Right forelimb (tissue), 1 donor: ENCODE measurements at regions not wholly inside any gene's neighbourhood (a gene's known extent, or its start where the extent isn't known, plus 50 kb on each side); places are given as distances from the start of the nearest gene placed in this dataset.
"Not testable (repeated sequence)": the region's sequence is repeated elsewhere in the genome, so short reads cannot be mapped to it uniquely, and the experiment has no call there.

ENCODE experiments used
- DNase-seq: peaks from one replicate; pipeline ENCODE4 v3.0.0-alpha.2; 2018

DNA sequence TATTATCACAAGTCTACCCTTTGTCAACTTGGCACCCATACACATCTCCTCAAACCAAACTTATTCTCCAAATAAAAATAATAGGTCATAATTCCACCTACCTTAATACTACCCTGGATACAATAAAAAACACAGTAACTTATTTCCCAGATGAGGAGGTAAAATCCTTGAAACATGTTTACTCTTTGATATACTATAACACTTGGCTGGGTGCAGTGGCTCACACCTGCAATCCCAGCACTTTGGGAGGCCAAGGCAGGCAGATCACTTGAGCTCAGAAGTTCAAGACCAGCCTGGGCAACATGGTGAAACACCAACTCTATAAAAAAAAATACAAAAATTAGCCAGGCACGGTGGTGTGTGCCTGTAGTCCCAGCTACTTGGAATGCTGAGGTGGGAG lies 54.4 kb upstream of the PRSS3 start:
- not testable (repeated sequence) for DNase-seq

DNA sequence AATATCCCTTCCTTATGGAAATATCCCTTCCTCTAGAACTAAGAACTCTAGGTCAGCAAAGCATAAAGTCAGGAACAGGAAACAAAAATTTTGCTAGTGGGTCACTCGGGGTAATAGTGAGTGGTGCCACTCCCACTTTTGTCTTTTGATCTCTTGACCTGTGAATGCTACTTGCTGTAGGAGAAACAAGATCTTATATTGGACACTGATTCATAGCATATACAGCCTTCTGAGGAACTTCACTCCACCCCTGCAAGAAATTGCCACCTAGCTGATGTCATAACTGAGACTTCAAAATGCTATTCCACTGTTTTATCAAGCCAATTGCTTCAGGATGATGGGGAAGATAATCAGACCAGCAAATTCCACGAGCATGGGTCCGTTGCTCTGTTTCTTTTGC lies 53.3 kb upstream of the PRSS3 start:
- no peak for DNase-seq

DNA sequence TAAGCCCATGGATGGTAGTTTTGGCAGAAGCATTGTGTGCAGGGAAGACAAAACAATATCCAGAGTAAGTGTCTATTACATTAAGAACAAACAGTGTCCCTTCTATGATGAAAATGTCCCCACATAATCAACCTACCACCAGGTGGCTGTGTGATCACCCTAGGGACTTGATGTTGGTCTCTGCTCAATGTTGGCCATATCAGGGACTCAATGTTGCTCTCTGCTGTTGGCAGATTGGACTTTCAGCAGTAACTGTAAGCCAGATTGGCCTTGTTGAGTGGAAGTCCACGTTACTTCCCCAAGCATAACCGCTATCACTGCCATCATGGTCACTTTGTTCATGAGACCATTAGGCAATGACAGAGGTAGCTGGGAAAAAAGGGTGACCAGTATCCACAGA lies 52.8 kb upstream of the PRSS3 start:
- DNase-seq = no peak
